ENCODE measurements at regions not wholly inside any gene's neighbourhood (a gene's known extent, or its start where the extent isn't known, plus 50 kb on each side); places are given as distances from the start of the nearest gene placed in this dataset.

GRCh38 chr19:32141840-32142511 lies 203.4 kb upstream of the ZNF507 start:
- ATAC-seq, result no peak
- H3K27ac ChIP-seq, result no peak overlapping the region
- H3K9me3 ChIP-seq, result peaks cover 0 to 16% (median 0%) of the 10 kb centered on the region in 3 donors
- H3K4me1 ChIP-seq, result no peaks in the 10 kb centered on the region
- TF ChIP-seq POLR2A (IDR thresholded peaks at IDR 0.05), result no peak
- no peak for TF ChIP-seq POLR2AphosphoS5 (IDR thresholded peaks at IDR 0.05)
- TF ChIP-seq CTCF (IDR thresholded peaks at IDR 0.05), result no peak
- no peak for TF ChIP-seq EP300 (IDR thresholded peaks at IDR 0.05)
- no peaks in the 10 kb centered on the region for H3K36me3 ChIP-seq
- no peak overlapping the region for H3K4me3 ChIP-seq
- no peaks in the 10 kb centered on the region for H3K27me3 ChIP-seq
- WGBS, 2 donors (ENCODE audit: low coverage in 1 of 2), result 70 to 76% methylated on average over 4 to 5 of the region's 7 CpGs

GRCh38 chr19:32146664-32147063 lies 198.7 kb upstream of the ZNF507 start:
- ATAC-seq, result no peak
- H3K27ac ChIP-seq, result no peak overlapping the region
- H3K27me3 ChIP-seq, result no peaks in the 10 kb centered on the region
- H3K9me3 ChIP-seq, result peaks cover 0 to 52% (median 0%) of the 10 kb centered on the region in 3 donors
- H3K4me1 ChIP-seq, result no peaks in the 10 kb centered on the region
- no peak for TF ChIP-seq EP300 (IDR thresholded peaks at IDR 0.05)
- TF ChIP-seq POLR2A (IDR thresholded peaks at IDR 0.05), result no peak
- no peak for TF ChIP-seq POLR2AphosphoS5 (IDR thresholded peaks at IDR 0.05)
- TF ChIP-seq CTCF (IDR thresholded peaks at IDR 0.05), result no peak
- no peaks in the 10 kb centered on the region for H3K36me3 ChIP-seq
- H3K4me3 ChIP-seq, result no peak overlapping the region

- H3K4me3 ChIP-seq, result no peak overlapping the region
- no peaks in the 10 kb centered on the region for H3K27me3 ChIP-seq
- peaks cover 0 to 49% (median 0%) of the 10 kb centered on the region in 3 donors for H3K9me3 ChIP-seq
- no peak overlapping the region for H3K27ac ChIP-seq
- no peaks in the 10 kb centered on the region for H3K4me1 ChIP-seq
- ATAC-seq, result no peak
- TF ChIP-seq POLR2A (IDR thresholded peaks at IDR 0.05) (no peak), EP300 (IDR thresholded peaks at IDR 0.05) (no peak), CTCF (IDR thresholded peaks at IDR 0.05) (no peak), POLR2AphosphoS5 (IDR thresholded peaks at IDR 0.05) (no peak)
- no peaks in the 10 kb centered on the region for H3K36me3 ChIP-seq
Observed at GRCh38 chr19:32150605-32151004, 194.8 kb upstream of the ZNF507 start.

GRCh38 chr19:32154418-32154817 lies 191.0 kb upstream of the ZNF507 start:
- Histone ChIP-seq H3K36me3 (no peaks in the 10 kb centered on the region), H3K27ac (no peak overlapping the region), H3K4me3 (no peak overlapping the region), H3K9me3 (peaks cover 0 to 15% (median 0%) of the 10 kb centered on the region in 3 donors), H3K27me3 (no peaks in the 10 kb centered on the region), H3K4me1 (no peaks in the 10 kb centered on the region)
- no peak for ATAC-seq
- TF ChIP-seq POLR2A (IDR thresholded peaks at IDR 0.05), result no peak
- no peak for TF ChIP-seq EP300 (IDR thresholded peaks at IDR 0.05)
- TF ChIP-seq POLR2AphosphoS5 (IDR thresholded peaks at IDR 0.05), result no peak
- WGBS, 2 donors (ENCODE audit: low coverage in 1 of 2), result 91 to 96% methylated on average over 4 of the region's 4 CpGs

GRCh38 chr19:32164384-32164992 lies 180.9 kb upstream of the ZNF507 start:
- ATAC-seq, result no peak
- H3K4me3 ChIP-seq, result no peak overlapping the region
- 75 to 76% methylated on average over 2 to 3 of the region's 3 CpGs for WGBS, 2 donors (ENCODE audit: low coverage in 1 of 2)
- no peaks in the 10 kb centered on the region for H3K4me1 ChIP-seq
- peaks cover 31% of the 10 kb centered on the region for H3K27me3 ChIP-seq
- no peaks in the 10 kb centered on the region for H3K36me3 ChIP-seq
- H3K9me3 ChIP-seq, result peaks cover 0 to 4% (median 0%) of the 10 kb centered on the region in 3 donors
- H3K27ac ChIP-seq, result no peak overlapping the region
- TF ChIP-seq CTCF (IDR thresholded peaks at IDR 0.05) (no peak), POLR2A (IDR thresholded peaks at IDR 0.05) (no peak), EP300 (IDR thresholded peaks at IDR 0.05) (no peak), POLR2AphosphoS5 (IDR thresholded peaks at IDR 0.05) (no peak)

Measured in gastroesophageal sphincter (tissue), 4 donors.